ENCODE measurements at regions not wholly inside any gene's neighbourhood (a gene's known extent, or its start where the extent isn't known, plus 50 kb on each side); places are given as distances from the start of the nearest gene placed in this dataset.
"Not testable (repeated sequence)": the region's sequence is repeated elsewhere in the genome, so short reads cannot be mapped to it uniquely, and the experiment has no call there.

DNA sequence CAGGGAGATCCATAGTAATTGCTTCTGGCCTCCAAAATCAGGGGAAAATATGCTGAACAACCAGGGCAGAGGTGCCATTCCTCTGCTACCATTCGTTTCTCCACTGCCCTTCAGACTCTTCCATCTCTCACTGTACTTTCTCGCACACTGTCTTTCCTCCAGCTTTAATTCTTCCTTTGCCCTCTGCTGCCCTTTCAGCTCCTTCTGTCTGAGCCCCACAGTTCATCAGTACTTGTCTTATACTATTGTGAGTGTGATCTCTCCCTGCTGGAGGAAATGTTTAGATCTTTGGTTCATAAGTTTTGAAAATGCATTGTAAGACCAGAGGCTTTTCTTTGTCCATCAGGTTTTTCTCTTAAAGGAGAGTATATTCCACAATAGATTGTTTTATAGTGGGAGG is 184.9 kb upstream of the DTNA start:
- Histone ChIP-seq H3K79me2 (ENCODE audit: low read length) (no peaks in the 10 kb centered on the region), H3K9me3 (ENCODE audit: low read length) (no peaks in the 10 kb centered on the region), H3K27ac (ENCODE audit: low read length) (no peak overlapping the region), H4K20me1 (ENCODE audit: insufficient read depth, low read depth, low read length) (no peaks in the 10 kb centered on the region), H3K4me1 (ENCODE audit: low read length) (no peaks in the 10 kb centered on the region), H3K36me3 (ENCODE audit: insufficient read depth, low read length) (no peaks in the 10 kb centered on the region), H2AFZ (ENCODE audit: low read length) (no peak overlapping the region), H3K4me2 (ENCODE audit: low read depth, low read length, poor library complexity, severe bottlenecking) (no peak overlapping the region), H3K27me3 (ENCODE audit: low read length) (no peaks in the 10 kb centered on the region), H3K9ac (ENCODE audit: low read length) (no peak overlapping the region), H3K9me2 (replicated peaks; ENCODE audit: insufficient read depth, low read length) (no peaks in the 10 kb centered on the region), H3K4me3 (ENCODE audit: low read length) (no peak overlapping the region)
- no peak for DNase-seq

GRCh38 chr18:34528177-34528576 is 181.9 kb upstream of the DTNA start:
- no peak for DNase-seq
- H2AFZ ChIP-seq (ENCODE audit: low read length): no peak overlapping the region

GRCh38 chr18:34529358-34530335 is 180.5 kb upstream of the DTNA start:
- Histone ChIP-seq H3K36me3 (ENCODE audit: insufficient read depth, low read length) (no peaks in the 10 kb centered on the region), H3K9me3 (ENCODE audit: low read length) (no peaks in the 10 kb centered on the region), H3K9ac (ENCODE audit: low read length) (no peak overlapping the region), H3K27me3 (ENCODE audit: low read length) (no peaks in the 10 kb centered on the region), H4K20me1 (ENCODE audit: insufficient read depth, low read depth, low read length) (no peaks in the 10 kb centered on the region), H3K4me2 (ENCODE audit: low read depth, low read length, poor library complexity, severe bottlenecking) (no peak overlapping the region), H2AFZ (ENCODE audit: low read length) (no peak overlapping the region), H3K27ac (ENCODE audit: low read length) (no peak overlapping the region), H3K4me3 (ENCODE audit: low read length) (no peak overlapping the region), H3K4me1 (ENCODE audit: low read length) (no peaks in the 10 kb centered on the region), H3K9me2 (replicated peaks; ENCODE audit: insufficient read depth, low read length) (no peaks in the 10 kb centered on the region), H3K79me2 (ENCODE audit: low read length) (no peaks in the 10 kb centered on the region)
- DNase-seq: no peak

More at GRCh38 chr18:34528177-34528576, 181.9 kb upstream of the DTNA start:
- no peak overlapping the region for H3K4me3 ChIP-seq (ENCODE audit: low read length)
- H3K27me3 ChIP-seq (ENCODE audit: low read length): no peaks in the 10 kb centered on the region
- H3K79me2 ChIP-seq (ENCODE audit: low read length): no peaks in the 10 kb centered on the region
- H3K27ac ChIP-seq (ENCODE audit: low read length): no peak overlapping the region
- H3K9me2 ChIP-seq (replicated peaks; ENCODE audit: insufficient read depth, low read length): no peaks in the 10 kb centered on the region
- no peak overlapping the region for H3K4me2 ChIP-seq (ENCODE audit: low read depth, low read length, poor library complexity, severe bottlenecking)
- H3K4me1 ChIP-seq (ENCODE audit: low read length): no peaks in the 10 kb centered on the region
- H3K9ac ChIP-seq (ENCODE audit: low read length): no peak overlapping the region
- H3K9me3 ChIP-seq (ENCODE audit: low read length): no peaks in the 10 kb centered on the region
- no peaks in the 10 kb centered on the region for H3K36me3 ChIP-seq (ENCODE audit: insufficient read depth, low read length)
- H4K20me1 ChIP-seq (ENCODE audit: insufficient read depth, low read depth, low read length): no peaks in the 10 kb centered on the region

DNA sequence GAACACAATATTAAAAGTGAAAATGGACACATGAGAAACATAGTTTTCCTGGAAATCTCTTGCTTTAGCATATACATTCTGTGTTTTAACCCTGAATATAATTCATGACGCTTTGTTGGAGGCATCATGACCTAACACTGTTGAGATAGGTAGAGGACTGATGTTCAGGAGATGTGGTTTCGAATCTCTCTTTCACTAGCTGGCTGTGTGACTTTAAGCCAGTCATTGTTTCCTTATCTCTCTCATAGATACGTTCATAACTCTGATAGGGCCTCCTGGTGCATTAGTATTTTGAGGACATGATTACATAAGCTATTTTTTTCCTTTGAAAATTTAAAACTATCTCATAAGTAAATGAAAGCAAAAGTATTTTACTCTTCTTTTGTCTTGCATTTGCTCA is 179.0 kb upstream of the DTNA start:
- no peaks in the 10 kb centered on the region for H3K9me2 ChIP-seq (replicated peaks; ENCODE audit: insufficient read depth, low read length)
- H3K4me2 ChIP-seq (ENCODE audit: low read depth, low read length, poor library complexity, severe bottlenecking): no peak overlapping the region
- no peaks in the 10 kb centered on the region for H3K27me3 ChIP-seq (ENCODE audit: low read length)
- no peaks in the 10 kb centered on the region for H3K79me2 ChIP-seq (ENCODE audit: low read length)
- H3K4me1 ChIP-seq (ENCODE audit: low read length): no peaks in the 10 kb centered on the region
- no peaks in the 10 kb centered on the region for H4K20me1 ChIP-seq (ENCODE audit: insufficient read depth, low read depth, low read length)
- no peak for DNase-seq
- H3K27ac ChIP-seq (ENCODE audit: low read length): no peak overlapping the region
- H3K9me3 ChIP-seq (ENCODE audit: low read length): no peaks in the 10 kb centered on the region
- no peaks in the 10 kb centered on the region for H3K36me3 ChIP-seq (ENCODE audit: insufficient read depth, low read length)
- no peak overlapping the region for H3K4me3 ChIP-seq (ENCODE audit: low read length)
- no peak overlapping the region for H3K9ac ChIP-seq (ENCODE audit: low read length)
- H2AFZ ChIP-seq (ENCODE audit: low read length): no peak overlapping the region

- DNase-seq; H3K4me3 ChIP-seq (ENCODE audit: low read length); H3K4me2 ChIP-seq (ENCODE audit: low read depth, low read length, poor library complexity, severe bottlenecking); H2AFZ ChIP-seq (ENCODE audit: low read length); H3K9ac ChIP-seq (ENCODE audit: low read length); H4K20me1 ChIP-seq (ENCODE audit: insufficient read depth, low read depth, low read length); H3K4me1 ChIP-seq (ENCODE audit: low read length); H3K27me3 ChIP-seq (ENCODE audit: low read length); H3K9me2 ChIP-seq (replicated peaks; ENCODE audit: insufficient read depth, low read length); H3K27ac ChIP-seq (ENCODE audit: low read length); H3K79me2 ChIP-seq (ENCODE audit: low read length); H3K9me3 ChIP-seq (ENCODE audit: low read length); H3K36me3 ChIP-seq (ENCODE audit: insufficient read depth, low read length): not testable (repeated sequence)
Observed at GRCh38 chr18:34534642-34535041, 175.5 kb upstream of the DTNA start.

DNA sequence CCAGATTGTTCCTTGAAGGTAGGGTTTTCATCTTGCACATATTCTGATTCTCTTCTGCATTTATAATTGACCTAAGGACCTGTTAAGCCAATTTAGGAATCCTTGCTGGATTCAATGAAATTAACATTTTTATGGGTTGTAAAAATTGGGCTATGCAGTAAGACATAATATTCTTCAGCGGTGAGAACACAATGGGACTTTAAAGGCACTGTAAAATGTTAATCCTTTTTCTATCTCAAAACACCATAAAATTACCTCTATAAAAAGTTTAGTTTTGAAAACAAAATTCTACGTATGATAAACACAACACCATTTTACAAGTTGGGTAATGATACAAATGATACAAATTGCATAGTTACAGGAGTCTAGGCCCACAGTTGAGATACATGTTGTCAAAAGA is 169.2 kb upstream of the DTNA start:
- Histone ChIP-seq H3K79me2 (ENCODE audit: low read length) (no peaks in the 10 kb centered on the region), H3K9me3 (ENCODE audit: low read length) (no peaks in the 10 kb centered on the region), H3K36me3 (ENCODE audit: insufficient read depth, low read length) (no peaks in the 10 kb centered on the region), H3K9me2 (replicated peaks; ENCODE audit: insufficient read depth, low read length) (no peaks in the 10 kb centered on the region), H3K9ac (ENCODE audit: low read length) (no peak overlapping the region), H4K20me1 (ENCODE audit: insufficient read depth, low read depth, low read length) (no peaks in the 10 kb centered on the region), H3K4me2 (ENCODE audit: low read depth, low read length, poor library complexity, severe bottlenecking) (no peak overlapping the region), H3K27me3 (ENCODE audit: low read length) (no peaks in the 10 kb centered on the region), H3K4me3 (ENCODE audit: low read length) (no peak overlapping the region), H3K4me1 (ENCODE audit: low read length) (no peaks in the 10 kb centered on the region), H3K27ac (ENCODE audit: low read length) (no peak overlapping the region), H2AFZ (ENCODE audit: low read length) (no peak overlapping the region)
- DNase-seq: no peak

GRCh38 chr18:34542625-34543024 is 167.5 kb upstream of the DTNA start:
- no peaks in the 10 kb centered on the region for H3K4me1 ChIP-seq (ENCODE audit: low read length)
- H3K9me3 ChIP-seq (ENCODE audit: low read length): no peaks in the 10 kb centered on the region
- H3K9ac ChIP-seq (ENCODE audit: low read length): no peak overlapping the region
- no peaks in the 10 kb centered on the region for H3K36me3 ChIP-seq (ENCODE audit: insufficient read depth, low read length)
- no peak overlapping the region for H3K4me2 ChIP-seq (ENCODE audit: low read depth, low read length, poor library complexity, severe bottlenecking)
- H2AFZ ChIP-seq (ENCODE audit: low read length): no peak overlapping the region
- no peaks in the 10 kb centered on the region for H4K20me1 ChIP-seq (ENCODE audit: insufficient read depth, low read depth, low read length)
- H3K27me3 ChIP-seq (ENCODE audit: low read length): no peaks in the 10 kb centered on the region
- DNase-seq: no peak
- H3K4me3 ChIP-seq (ENCODE audit: low read length): no peak overlapping the region
- H3K27ac ChIP-seq (ENCODE audit: low read length): no peak overlapping the region
- no peaks in the 10 kb centered on the region for H3K9me2 ChIP-seq (replicated peaks; ENCODE audit: insufficient read depth, low read length)
- H3K79me2 ChIP-seq (ENCODE audit: low read length): no peaks in the 10 kb centered on the region

- no peak for DNase-seq
- H3K27ac ChIP-seq (ENCODE audit: low read length): no peak overlapping the region
Observed at GRCh38 chr18:34543356-34543755, 166.7 kb upstream of the DTNA start.

More at GRCh38 chr18:34543356-34543755, 166.7 kb upstream of the DTNA start:
- Histone ChIP-seq H3K79me2 (ENCODE audit: low read length) (no peaks in the 10 kb centered on the region), H3K9me2 (replicated peaks; ENCODE audit: insufficient read depth, low read length) (no peaks in the 10 kb centered on the region), H3K36me3 (ENCODE audit: insufficient read depth, low read length) (no peaks in the 10 kb centered on the region), H3K4me1 (ENCODE audit: low read length) (no peaks in the 10 kb centered on the region), H3K9me3 (ENCODE audit: low read length) (no peaks in the 10 kb centered on the region), H4K20me1 (ENCODE audit: insufficient read depth, low read depth, low read length) (no peaks in the 10 kb centered on the region), H3K27me3 (ENCODE audit: low read length) (no peaks in the 10 kb centered on the region), H3K4me3 (ENCODE audit: low read length) (no peak overlapping the region), H3K4me2 (ENCODE audit: low read depth, low read length, poor library complexity, severe bottlenecking) (no peak overlapping the region), H2AFZ (ENCODE audit: low read length) (no peak overlapping the region), H3K9ac (ENCODE audit: low read length) (no peak overlapping the region)

All from Karpas-422 (cell line).